C1 segment of cervical spinal cord (tissue), 14 donors: ENCODE measurements at regions not wholly inside any gene's neighbourhood (a gene's known extent, or its start where the extent isn't known, plus 50 kb on each side); places are given as distances from the start of the nearest gene placed in this dataset.

Experiments used
- DNase-seq, 14 donors: peaks; one replicate each; lab custom pipeline; 2025; lab: John Stamatoyannopoulos, UW

- DNase-seq: no peak
Measured at GRCh38 chr22:48688366-48688765, 1139.3 kb downstream of the BRD1 start.

DNA sequence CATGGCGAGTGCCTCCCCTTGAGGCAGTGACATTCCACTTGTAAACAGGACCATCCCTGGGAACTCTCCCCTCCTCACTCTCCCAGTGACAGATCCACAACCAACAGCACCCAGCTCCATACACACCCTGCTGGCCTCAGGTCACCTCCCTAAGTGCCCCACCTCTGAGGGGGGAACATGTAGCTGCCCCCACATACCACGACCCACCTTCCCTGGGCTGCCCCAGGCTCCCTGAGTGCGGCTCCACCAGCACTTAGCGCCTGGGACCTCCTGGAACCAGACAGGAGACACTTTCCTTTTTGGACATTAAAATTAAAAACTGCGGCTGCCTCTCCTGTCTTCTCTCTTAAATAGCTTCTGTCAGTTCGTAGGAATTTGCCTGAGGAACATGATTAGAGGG is 1140.1 kb downstream of the BRD1 start:
- DNase-seq: no peak

- no peak for DNase-seq
Measured at GRCh38 chr22:48686694-48687302, 1140.9 kb downstream of the BRD1 start.

DNA sequence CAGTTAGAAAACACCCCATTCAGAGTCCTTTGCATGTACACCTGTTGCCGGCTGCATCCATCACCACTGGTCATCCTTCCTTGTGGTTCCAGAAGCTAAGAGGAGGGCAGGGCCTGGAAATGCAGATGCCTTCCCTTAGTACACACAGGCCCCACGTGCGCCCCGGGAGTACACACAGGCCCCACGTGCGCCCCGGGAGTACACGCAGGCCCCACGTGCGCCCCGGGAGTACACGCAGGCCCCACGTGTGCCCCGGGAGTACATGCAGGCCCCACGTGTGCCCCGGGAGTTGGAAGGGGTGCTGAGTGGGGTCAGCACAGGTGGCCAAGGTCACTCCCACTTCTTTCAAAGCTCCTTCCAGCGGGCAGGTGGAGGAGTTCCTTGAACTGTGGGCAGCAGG is 1141.9 kb downstream of the BRD1 start:
- no peak for DNase-seq

- DNase-seq: no peak
Measured at GRCh38 chr22:48683640-48684039, 1144.0 kb downstream of the BRD1 start.

- no peak for DNase-seq
Measured at GRCh38 chr22:48682504-48682903, 1145.2 kb downstream of the BRD1 start.

DNA sequence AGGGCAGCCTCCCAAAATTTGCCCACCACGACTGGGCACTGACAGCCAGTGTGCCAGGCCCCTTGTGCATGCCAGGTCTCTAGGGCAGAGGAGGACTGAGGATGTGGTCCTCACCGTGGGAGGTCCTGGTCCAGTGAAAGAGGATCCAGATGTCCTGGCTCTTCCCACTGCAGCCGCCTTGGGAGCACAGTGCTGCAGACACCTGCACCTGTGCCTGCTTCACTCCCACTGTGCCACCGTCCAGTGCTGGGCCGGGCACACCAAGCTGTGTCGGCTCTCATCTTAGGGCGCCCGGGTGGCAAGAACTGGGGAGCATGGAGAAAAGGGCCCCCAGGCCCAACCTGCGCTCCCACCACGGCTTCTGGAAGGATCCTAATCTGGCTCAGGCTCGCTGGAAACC is 1147.1 kb downstream of the BRD1 start:
- no peak for DNase-seq

DNA sequence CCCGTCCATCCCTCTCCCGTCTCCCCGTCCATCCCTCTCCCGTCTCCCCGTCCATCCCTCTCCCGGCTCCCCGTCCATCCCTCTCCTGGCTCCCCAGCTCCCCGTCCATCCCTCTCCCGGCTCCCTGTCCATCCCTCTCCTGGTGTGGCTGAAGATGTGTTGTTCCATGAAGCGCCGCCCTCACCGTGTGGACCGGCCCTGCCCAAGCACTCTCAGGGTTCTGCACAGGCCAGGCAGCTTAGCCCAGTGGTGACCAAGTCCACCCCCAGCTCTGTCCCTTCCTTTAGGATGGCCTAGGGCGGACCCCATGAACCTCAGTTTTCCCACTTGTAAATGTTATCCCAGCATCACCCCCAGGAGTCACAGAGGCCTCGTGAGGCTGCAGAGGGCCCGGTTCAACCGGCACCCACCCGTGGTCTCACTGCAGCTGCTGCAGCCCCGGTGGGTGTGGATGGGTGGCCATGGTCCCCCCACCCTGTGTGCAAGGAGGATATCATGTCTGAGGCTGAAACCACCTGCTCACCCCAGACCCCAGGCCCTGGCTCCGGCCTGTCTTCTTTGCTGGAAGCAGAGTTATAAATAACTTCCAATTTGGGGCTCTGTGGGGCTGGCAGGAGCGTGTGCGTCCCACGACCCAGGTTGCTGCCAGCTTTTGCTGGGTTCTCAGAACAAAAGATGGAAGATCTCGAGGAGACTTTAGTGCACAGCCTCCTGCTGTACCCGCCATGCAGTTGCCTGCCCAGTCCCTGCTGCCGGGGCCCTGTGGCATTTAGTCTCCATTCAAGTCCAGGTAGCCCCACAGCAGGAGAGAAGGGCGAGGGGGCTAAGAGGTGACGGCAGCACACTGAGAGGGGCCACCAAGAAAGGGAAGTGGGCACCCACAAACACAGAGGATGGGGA is 1147.8 kb downstream of the BRD1 start:
- no peak for DNase-seq

- DNase-seq: no peak
Measured at GRCh38 chr22:48678171-48679135, 1149.2 kb downstream of the BRD1 start.

- DNase-seq: no peak
Measured at GRCh38 chr22:48677621-48678020, 1150.1 kb downstream of the BRD1 start.

- DNase-seq: no peak
Measured at GRCh38 chr22:48677168-48677520, 1150.5 kb downstream of the BRD1 start.

DNA sequence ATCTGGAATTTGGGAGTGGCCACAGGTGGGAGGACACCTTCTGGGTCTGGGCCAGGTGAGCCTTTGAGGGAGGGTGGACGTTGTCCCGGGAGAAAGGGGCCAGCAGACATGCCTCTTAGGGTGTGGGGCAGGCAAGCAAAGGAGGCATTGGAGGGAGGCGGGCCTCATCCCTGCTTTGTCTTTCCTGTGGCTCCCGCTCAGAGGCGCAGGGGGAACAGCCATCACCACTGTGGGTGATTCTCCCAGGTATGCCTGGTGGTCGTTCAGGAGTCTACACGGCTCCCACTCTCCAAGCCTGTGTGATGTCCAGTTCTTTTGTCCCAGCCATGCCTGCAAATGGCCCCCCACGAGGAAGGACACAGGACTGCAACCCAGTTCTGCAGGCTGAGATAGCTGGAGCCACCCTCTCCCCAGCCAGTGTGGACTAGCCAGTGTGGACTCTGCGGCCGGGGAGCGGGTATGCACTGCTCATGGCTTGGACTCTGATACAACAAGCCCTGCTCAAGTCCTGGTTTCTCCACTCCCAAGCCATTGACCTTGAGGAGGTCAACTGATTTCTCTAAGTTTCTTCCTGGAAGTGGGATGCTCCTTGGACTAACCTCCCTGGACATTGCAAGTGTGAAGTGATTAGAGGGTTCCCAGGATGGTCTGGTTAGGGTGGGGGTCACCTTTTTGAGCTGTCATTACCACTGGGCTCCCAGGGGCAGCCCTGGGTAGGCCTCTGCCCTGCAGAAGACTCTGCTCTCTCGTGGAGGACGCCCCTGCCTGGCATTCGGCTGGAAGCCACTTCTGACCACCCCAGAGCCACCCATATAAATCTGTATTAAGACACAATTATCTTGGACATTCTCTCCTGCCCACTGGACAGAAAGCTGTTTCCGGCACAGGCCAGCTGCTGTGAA is 1151.2 kb downstream of the BRD1 start:
- no peak for DNase-seq

DNA sequence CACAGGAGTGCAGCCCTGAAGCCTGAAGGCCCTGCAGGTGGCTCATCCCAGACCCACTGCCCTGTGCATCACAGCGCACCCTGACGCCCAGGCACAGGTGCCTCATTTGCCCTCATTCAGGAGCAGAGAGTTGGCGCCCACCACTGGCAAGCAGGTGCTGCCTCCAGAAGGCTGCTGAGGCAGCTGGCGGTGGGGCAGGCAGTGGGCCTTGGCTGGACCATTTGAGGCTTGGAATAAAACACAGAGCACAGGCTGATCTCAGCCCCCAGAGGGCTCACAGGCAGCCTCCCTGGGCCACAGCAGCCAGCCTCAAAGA is 1151.9 kb downstream of the BRD1 start:
- no peak for DNase-seq

DNA sequence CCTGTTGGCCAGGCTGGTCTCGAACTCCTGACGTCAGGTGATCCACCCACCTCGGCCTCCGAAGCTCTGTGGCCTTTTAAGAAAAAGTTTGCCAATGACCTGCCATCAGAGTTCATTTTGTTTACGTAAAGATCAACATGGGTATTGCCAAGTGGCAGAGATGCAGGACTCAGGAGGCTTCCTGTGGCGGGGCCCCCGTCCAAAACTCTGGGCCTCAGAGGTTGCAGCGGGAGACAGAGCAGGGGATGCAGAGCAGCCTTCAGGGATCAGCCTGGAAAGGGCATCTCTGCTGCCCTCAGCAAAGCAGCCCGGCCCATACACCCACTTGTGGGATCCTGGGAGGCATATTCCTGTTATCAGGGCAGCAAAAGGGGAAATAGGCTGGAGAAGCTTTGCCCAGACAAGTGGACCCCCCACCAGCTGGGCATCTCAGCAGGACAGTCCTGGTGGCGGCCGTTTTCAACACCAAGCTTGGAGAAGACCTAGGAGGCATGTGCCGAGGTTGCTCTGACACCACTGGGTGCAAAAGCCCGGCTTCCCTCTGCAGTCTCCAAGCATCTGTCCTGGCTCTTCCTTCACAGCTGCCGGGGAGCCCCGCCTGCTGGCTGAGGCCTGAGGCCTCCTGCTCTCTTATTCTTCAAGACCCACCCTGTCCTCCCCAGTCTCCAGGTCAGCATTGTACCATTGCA is 1152.4 kb downstream of the BRD1 start:
- DNase-seq: no peak

GRCh38 chr22:48673806-48674500 is 1153.7 kb downstream of the BRD1 start:
- DNase-seq: no peak

DNA sequence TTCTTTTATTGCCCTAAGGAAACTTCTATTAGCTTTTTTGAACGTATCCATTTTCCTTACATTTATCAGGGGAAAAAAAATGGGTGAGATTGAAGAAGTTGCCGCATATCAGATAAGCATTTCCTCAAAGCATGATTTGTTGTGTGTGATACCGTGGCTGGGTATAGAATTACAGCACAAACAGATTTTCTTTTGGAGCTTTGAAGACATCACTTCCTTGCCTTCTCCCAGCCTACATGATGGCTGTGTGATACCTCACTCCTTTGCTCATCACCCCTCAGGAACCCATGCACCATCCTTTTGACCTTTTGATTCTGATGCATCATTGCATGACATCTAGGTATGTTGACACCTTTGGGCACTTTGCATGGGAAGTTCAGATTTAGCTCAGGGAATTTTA is 1155.3 kb downstream of the BRD1 start:
- no peak for DNase-seq

GRCh38 chr22:48670731-48671130 is 1156.9 kb downstream of the BRD1 start:
- DNase-seq: no peak

DNA sequence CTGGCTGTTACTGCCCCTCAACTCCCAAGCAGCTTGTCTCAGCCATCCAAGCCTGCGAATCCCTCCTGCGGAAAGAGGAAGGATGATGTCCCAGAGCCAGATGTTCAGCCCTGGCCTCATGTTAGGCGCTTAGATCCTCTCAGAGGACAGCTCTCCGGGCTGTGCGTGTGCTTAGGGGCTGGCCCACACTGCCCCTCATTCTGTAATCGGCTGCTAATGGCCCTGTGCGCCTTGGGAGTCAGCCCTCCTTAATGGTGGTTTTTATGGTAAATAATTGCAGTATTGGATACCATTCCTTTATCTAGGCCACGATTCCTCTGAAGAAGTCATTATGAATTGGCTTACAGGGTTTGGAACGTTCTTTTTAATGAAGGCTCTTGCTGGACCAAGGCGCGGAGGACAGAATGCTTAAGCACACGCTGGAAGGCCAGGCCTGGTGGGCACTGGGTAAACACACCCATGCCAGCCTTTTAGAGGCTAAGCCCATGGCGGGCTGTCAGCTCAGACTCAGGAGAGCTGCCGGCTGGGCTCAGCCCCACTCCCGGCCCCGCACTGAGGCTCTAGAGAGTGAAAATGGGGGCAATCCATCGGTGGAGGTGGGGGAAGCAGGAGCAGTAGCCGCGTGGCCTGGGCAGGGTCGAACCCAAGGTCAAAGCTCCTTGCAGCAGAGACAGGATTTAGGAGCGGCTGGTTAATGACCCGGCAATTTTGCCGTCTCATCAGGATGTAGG is 1157.5 kb downstream of the BRD1 start:
- DNase-seq: no peak

GRCh38 chr22:48669226-48669625 is 1158.4 kb downstream of the BRD1 start:
- no peak for DNase-seq
